H9 (cell line): ENCODE measurements at regions not wholly inside any gene's neighbourhood (a gene's known extent, or its start where the extent isn't known, plus 50 kb on each side); places are given as distances from the start of the nearest gene placed in this dataset.

Experiments
- DNase-seq: peaks from one replicate; pipeline ENCODE4 v3.0.0-alpha.2; 2017
- H2AFZ ChIP-seq: one replicate; pipeline ENCODE4 v1.6.1; 2013; ENCODE audit warnings: mild to moderate bottlenecking, low read length, control low read depth, moderate library complexity
- H2AK5ac ChIP-seq: 2 replicates; pipeline ENCODE4 v1.6.1; 2013; ENCODE audit warnings: low read length, control low read depth, mixed read lengths; ENCODE audit not compliant: insufficient read length
- H2BK120ac ChIP-seq: one replicate; pipeline ENCODE4 v1.6.1; 2013; ENCODE audit warnings: low read depth, mild to moderate bottlenecking, low read length, control low read depth, inconsistent platforms; ENCODE audit not compliant: poor library complexity, severe bottlenecking
- H2BK12ac ChIP-seq: 2 replicates; pipeline ENCODE4 v1.6.1; 2013; ENCODE audit warnings: low read length, control low read depth, mixed read lengths, low read depth; ENCODE audit not compliant: insufficient read length
- H2BK15ac ChIP-seq: 2 replicates; pipeline ENCODE4 v1.6.1; 2013; ENCODE audit warnings: low read depth, low read length, control low read depth
- H2BK20ac ChIP-seq: one replicate; pipeline ENCODE4 v1.6.1; 2013; ENCODE audit warnings: low read depth, mild to moderate bottlenecking, low read length, control low read depth, inconsistent platforms; ENCODE audit not compliant: poor library complexity, severe bottlenecking
- H2BK5ac ChIP-seq: 2 replicates; pipeline ENCODE4 v1.6.1; 2013; ENCODE audit warnings: low read length, control low read depth, mixed read lengths; ENCODE audit not compliant: insufficient read length
- H3K14ac ChIP-seq: 2 replicates; pipeline ENCODE4 v1.6.1; 2013; ENCODE audit warnings: low read length, control low read depth; ENCODE audit not compliant: insufficient read depth
- H3K18ac ChIP-seq: 2 replicates; pipeline ENCODE4 v1.6.1; 2013; ENCODE audit warnings: low read depth, mild to moderate bottlenecking, mixed read lengths, low read length, control low read depth; ENCODE audit not compliant: insufficient read length
- H3K23ac ChIP-seq: 2 replicates; pipeline ENCODE4 v1.6.1; 2013; ENCODE audit warnings: low read length, control low read depth, mixed read lengths, low read depth; ENCODE audit not compliant: insufficient read length
- H3K23me2 ChIP-seq: 2 replicates; pipeline ENCODE4 v1.6.1; 2013; ENCODE audit warnings: low read depth, mild to moderate bottlenecking, mixed read lengths, low read length, control low read depth; ENCODE audit not compliant: insufficient read length, poor library complexity, severe bottlenecking
- H3K27ac ChIP-seq: 2 replicates; pipeline ENCODE4 v1.5.1; 2013; ENCODE audit warnings: low read length, control low read depth, mixed read lengths, low read depth; ENCODE audit not compliant: insufficient read length
- H3K27me3 ChIP-seq: 2 replicates; pipeline ENCODE4 v1.6.1; 2013; ENCODE audit warnings: low read length, control low read depth, inconsistent platforms; ENCODE audit not compliant: insufficient read depth
- H3K4ac ChIP-seq: 2 replicates; pipeline ENCODE4 v1.6.1; 2013; ENCODE audit warnings: low read depth, mild to moderate bottlenecking, control low read depth, inconsistent platforms, low read length, moderate library complexity
- H3K4me1 ChIP-seq: 2 replicates; pipeline ENCODE4 v1.6.1; 2013; ENCODE audit warnings: low read length, control low read depth, inconsistent platforms; ENCODE audit not compliant: insufficient read depth
- H3K4me2 ChIP-seq: 2 replicates; pipeline ENCODE4 v1.6.1; 2013; ENCODE audit warnings: low read length, control low read depth, mixed read lengths; ENCODE audit not compliant: insufficient read length, insufficient read depth
- H3K56ac ChIP-seq: 2 replicates; pipeline ENCODE4 v1.6.1; 2013; ENCODE audit warnings: low read depth, mild to moderate bottlenecking, mixed read lengths, low read length, control low read depth; ENCODE audit not compliant: insufficient read length
- H3K79me1 ChIP-seq: 2 replicates; pipeline ENCODE4 v1.6.1; 2013; ENCODE audit warnings: low read depth, mild to moderate bottlenecking, moderate library complexity, low read length, control low read depth, inconsistent platforms; ENCODE audit not compliant: insufficient read depth, poor library complexity, severe bottlenecking
- H3K79me2 ChIP-seq: 2 replicates; pipeline ENCODE4 v1.6.1; 2013; ENCODE audit warnings: low read length, control low read depth, inconsistent platforms; ENCODE audit not compliant: insufficient read depth
- H3K9ac ChIP-seq: 2 replicates; pipeline ENCODE4 v1.6.1; 2013; ENCODE audit warnings: low read length, control low read depth, mixed read lengths; ENCODE audit not compliant: insufficient read length; ENCODE audit errors: extremely low read depth
- H3K9me3 ChIP-seq: one replicate; pipeline ENCODE4 v1.6.1; 2013; ENCODE audit warnings: low read depth, low read length, inconsistent platforms; ENCODE audit not compliant: control insufficient read depth
- H3T11ph ChIP-seq: one replicate; pipeline ENCODE4 v1.6.1; 2013; ENCODE audit warnings: mild to moderate bottlenecking, low read length, control low read depth, inconsistent platforms
- H4K20me1 ChIP-seq: one replicate; pipeline ENCODE4 v1.6.1; 2013; ENCODE audit not compliant: control insufficient read depth, insufficient read length, insufficient read depth
- H4K5ac ChIP-seq: 2 replicates; pipeline ENCODE4 v1.6.1; 2013; ENCODE audit warnings: low read depth, mild to moderate bottlenecking, mixed read lengths, low read length, control low read depth; ENCODE audit not compliant: insufficient read length
- H4K8ac ChIP-seq: replicated peaks from 2 replicates; pipeline ENCODE4 v1.6.1; 2013; ENCODE audit warnings: low read length, control low read depth, mixed read lengths, low read depth; ENCODE audit not compliant: insufficient read length
- H4K91ac ChIP-seq: 2 replicates; pipeline ENCODE4 v1.6.1; 2013; ENCODE audit warnings: low read depth, mild to moderate bottlenecking, moderate library complexity, mixed read lengths, low read length, control low read depth; ENCODE audit not compliant: insufficient read length
- H3K27ac Mint-ChIP-seq, 3 experiments: 2 replicates in 2 of 3; 3 replicates in 1 of 3; pipeline ENCODE4 v1.8.0; 2020 to 2021; ENCODE audit warnings: mixed read lengths in 3 of 3, mild to moderate bottlenecking in 1 of 3, moderate library complexity in 1 of 3
- H3K27me3 Mint-ChIP-seq: 2 replicates; pipeline ENCODE4 v1.8.0; 2021; ENCODE audit warnings: low read depth, mild to moderate bottlenecking, moderate library complexity, mixed read lengths
- H3K36me3 Mint-ChIP-seq, 3 experiments: 2 replicates in 2 of 3; 3 replicates in 1 of 3; pipeline ENCODE4 v1.8.0; 2020 to 2021; ENCODE audit warnings: low read depth in 3 of 3, mixed read lengths in 3 of 3; ENCODE audit not compliant: insufficient read depth in 1 of 3
- H3K4me1 Mint-ChIP-seq, 2 experiments: 2 replicates each; pipeline ENCODE4 v1.8.0; 2020; ENCODE audit warnings: mixed read lengths in 2 of 2
- H3K4me3 Mint-ChIP-seq, 2 experiments: 2 replicates in 1 of 2; 3 replicates in 1 of 2; pipeline ENCODE4 v1.8.0; 2020 to 2021; ENCODE audit warnings: mild to moderate bottlenecking in 2 of 2, mixed read lengths in 2 of 2, moderate library complexity in 1 of 2
- H3K9me3 Mint-ChIP-seq, 2 experiments: 2 replicates in 1 of 2; 3 replicates in 1 of 2; pipeline ENCODE4 v1.8.0; 2020; ENCODE audit warnings: mild to moderate bottlenecking in 2 of 2, mixed read lengths in 2 of 2, moderate library complexity in 1 of 2
- CTCF ChIP-seq: fragments of 200-600 bp; sonication (generic); conservative IDR thresholded peaks from 3 replicates; pipeline ENCODE4 v1.8.0; 2021; ENCODE audit warnings: antibody characterized with exemption, mild to moderate bottlenecking
- WGBS: extraction: QIAGEN DNeasy Blood & Tissue Kit; methylation state at CpG from one replicate; pipeline ENCODE4 v1.1.7; 2013; ENCODE audit warnings: missing lambda C conversion rate, low lambda C conversion rate, mixed read lengths; ENCODE audit not compliant: insufficient read length; ENCODE audit errors: extremely low coverage; 5-methylcytosine and 5-hydroxymethylcytosine counted together

DNA sequence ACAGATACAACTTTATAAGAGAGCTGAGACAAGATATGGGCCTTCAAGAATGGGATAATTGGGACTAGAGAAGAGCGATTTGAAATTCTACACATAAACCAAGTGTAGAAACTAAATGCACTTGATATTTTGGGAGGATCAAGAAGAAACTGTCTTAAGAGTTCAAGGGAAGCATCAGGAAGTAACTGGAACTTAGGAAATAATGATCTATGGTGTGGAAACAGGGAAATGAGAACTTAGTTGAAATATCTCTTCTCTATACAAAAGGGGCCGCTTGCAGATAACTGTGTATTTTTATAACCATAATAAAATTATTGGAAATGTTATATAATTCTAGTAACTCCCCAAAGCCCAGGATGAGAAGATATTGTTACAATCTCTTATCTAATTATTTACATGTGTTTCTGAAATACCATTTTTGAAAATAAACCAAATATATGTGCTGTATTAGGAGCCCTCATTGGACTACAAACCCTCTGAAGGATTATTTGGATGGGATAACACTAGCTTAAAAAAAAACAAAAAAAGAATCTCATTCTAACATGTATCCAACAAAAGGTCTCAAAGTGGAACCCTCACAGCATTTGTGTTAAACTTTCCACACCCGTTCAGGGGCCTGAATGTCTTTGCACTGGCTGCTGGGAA, 84.7 kb upstream of the FLRT2 start:
- H4K20me1 ChIP-seq: no peaks in the 10 kb centered on the region
- H3K27ac ChIP-seq: no peak overlapping the region
- no peak overlapping the region for H2BK20ac ChIP-seq
- H3K4me2 ChIP-seq: no peak overlapping the region
- 0 out of 7 replicates have a peak, but pooled peaks cover 0 to 1% (median 0%) of the 10 kb centered on the region in 3 experiments for H3K36me3 Mint-ChIP-seq
- no peak overlapping the region for H2BK12ac ChIP-seq
- peaks cover 0 to 2% of the 10 kb centered on the region in 2 experiments; a peak in 1 of 5 replicates for H3K9me3 Mint-ChIP-seq
- no peak overlapping the region for H3K23ac ChIP-seq
- no peak overlapping the region for H3K9ac ChIP-seq
- no peak overlapping the region for H3K27ac Mint-ChIP-seq
- WGBS: no CpG with 5 or more reads among the region's 3 CpGs
- no peak overlapping the region for H3K14ac ChIP-seq
- no peaks in the 10 kb centered on the region for H3K23me2 ChIP-seq
- no peak overlapping the region for H3K4me3 Mint-ChIP-seq
- H3K9me3 ChIP-seq: no peaks in the 10 kb centered on the region
- H3K4ac ChIP-seq: no peak overlapping the region
- H4K8ac ChIP-seq: no peak overlapping the region
- DNase-seq: no peak
- H3K79me2 ChIP-seq: no peaks in the 10 kb centered on the region
- no peaks in the 10 kb centered on the region for H3K79me1 ChIP-seq
- no peak overlapping the region for H3K56ac ChIP-seq
- no peak overlapping the region for H2AK5ac ChIP-seq
- TF ChIP-seq CTCF: no peak
- no peak overlapping the region for H3K18ac ChIP-seq
- H3K27me3 Mint-ChIP-seq: no peaks in the 10 kb centered on the region
- no peak overlapping the region for H4K91ac ChIP-seq
- no peak overlapping the region for H2BK15ac ChIP-seq
- H3T11ph ChIP-seq: no peak overlapping the region
- H2BK5ac ChIP-seq: no peak overlapping the region
- H3K4me1 ChIP-seq: no peaks in the 10 kb centered on the region
- H3K27me3 ChIP-seq: no peaks in the 10 kb centered on the region
- H4K5ac ChIP-seq: no peak overlapping the region
- no peaks in the 10 kb centered on the region for H3K4me1 Mint-ChIP-seq
- no peak overlapping the region for H2AFZ ChIP-seq
- no peak overlapping the region for H2BK120ac ChIP-seq
